Dedifferentiated amniotic fluid mesenchymal stem cell (primary cell): ENCODE measurements at regions not wholly inside any gene's neighbourhood (a gene's known extent, or its start where the extent isn't known, plus 50 kb on each side); places are given as distances from the start of the nearest gene placed in this dataset.
"Not testable (repeated sequence)": the region's sequence is repeated elsewhere in the genome, so short reads cannot be mapped to it uniquely, and the experiment has no call there.

Source experiments
- DNase-seq: peaks from one replicate; pipeline ENCODE4 v3.0.0-alpha.2; 2016; ENCODE audit errors: extremely low spot score

DNA sequence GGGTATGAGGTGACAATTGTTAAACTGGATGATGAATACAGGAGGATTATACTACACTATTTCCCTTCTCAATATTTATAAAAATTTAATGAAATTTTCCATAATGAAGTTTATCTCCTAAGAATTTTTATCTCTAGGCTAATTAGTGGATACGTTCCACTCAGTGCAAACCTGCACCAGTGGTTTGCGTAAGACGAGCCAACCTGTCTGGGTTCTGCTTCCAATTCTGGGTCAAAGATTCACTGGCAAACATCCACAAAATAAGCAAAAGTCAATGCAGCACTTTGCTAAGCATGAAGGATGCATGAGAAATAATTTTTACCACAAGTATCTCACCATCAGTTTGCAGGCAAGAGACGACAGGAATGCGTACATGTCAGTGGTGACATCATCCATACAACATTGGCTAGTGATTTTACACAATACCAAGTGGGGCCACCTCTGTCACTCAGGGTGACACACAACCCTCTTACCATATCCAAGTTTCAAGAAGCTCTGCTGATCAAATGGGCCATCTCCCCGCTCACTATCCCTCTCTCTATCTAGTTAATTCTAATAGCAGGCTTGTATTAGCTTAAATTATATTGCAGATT, 51.7 kb downstream of the FAM50B start:
- no peak for DNase-seq

DNA sequence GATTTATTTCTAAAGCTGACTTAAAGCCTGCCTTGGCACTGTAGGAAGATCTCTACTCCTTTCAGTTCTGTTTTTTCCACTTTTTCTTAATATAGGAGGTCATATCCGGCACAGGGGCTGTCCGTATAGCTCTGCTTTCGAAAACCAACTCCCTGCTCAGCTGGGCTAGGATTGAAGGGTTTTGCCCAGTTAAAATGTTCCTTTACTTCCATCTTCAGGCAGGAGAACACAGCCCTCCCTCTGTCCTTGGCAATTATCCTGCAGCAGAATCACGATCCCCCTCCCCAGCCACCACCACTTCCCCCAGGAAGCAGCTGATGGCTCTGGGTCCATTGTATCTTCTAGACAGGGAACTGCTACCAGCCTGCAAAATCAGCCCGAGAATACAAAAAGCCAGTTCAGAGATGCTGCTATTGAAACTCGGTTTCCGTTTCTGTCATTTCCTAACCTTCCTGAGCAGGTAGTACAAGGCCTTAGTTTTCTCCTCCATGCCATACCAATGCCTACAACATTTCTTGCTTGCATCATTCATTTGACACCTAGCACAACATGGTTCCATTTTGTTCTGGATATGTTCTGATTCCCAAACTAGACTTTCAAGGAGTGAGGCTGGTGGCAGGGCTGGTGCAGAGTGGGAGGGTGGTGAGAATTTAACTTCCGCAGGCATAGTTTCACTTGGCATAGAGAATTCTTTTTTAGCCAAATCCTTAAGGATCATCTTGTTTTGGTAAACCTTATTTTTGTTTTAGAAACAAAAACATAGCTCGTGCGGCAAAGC, 53.9 kb downstream of the FAM50B start:
- DNase-seq, result no peak

DNA sequence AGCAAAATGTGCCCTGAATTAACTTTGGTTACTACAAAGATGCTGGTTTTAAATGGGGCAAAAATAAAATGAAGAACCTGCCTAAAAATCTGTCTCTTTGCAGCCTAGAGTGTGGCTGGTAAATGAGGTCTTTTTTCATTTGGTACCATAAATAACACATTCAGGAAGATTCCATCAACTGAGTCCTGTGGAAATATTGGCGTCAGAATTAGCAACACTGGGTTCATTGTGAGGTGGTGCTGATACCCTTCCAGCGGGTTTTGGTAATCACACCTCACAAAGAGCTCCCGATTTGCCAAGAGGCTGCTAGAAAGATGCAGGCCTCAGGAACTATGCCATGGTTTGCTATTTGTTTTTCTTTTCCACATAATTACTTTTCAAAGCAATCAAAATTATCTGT, 55.3 kb downstream of the FAM50B start:
- no peak for DNase-seq

DNA sequence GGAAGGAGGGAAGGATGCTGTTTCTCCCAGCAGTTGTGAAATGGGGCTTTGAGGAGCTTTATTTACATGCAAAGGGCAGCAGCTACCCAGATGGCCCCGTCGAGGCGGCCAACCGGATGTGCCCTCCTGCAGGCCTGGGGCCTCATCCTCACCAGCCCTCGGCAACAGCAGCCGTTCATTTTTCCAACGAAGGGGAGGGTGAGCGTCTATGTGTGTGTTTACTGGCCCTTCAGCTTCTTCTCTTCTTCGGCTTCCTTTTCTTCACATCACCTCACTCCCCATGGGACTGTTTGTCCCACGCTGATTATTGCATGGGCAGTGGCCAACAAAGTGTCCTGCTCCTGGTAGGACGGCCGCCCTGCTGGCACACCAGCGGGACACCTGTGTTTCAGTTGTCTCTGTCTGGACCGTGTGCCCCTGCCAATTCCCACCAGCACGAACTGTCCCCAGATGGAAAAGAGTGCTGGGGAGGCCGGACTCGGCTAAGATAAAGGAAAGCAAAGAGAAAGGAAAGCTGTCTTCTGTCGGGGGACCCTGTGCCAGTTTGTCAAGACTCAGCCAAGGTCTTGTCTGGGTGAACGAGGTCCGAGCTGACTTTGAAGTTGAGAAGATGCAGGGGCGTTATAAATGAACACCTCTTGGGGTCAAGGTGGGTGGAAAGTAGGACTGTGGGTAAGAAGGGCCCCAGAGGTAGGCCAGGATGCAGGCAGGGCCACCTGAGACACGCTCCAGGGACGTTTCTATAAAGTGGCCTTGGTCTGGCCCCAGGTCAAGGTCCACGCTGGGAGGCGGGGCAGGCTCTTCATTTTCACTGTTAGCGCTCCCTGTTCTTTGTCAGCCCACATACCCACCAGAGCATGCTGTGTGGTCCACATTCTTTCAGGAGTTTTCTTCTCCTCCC, 57.0 kb downstream of the FAM50B start:
- DNase-seq, result no peak

DNA sequence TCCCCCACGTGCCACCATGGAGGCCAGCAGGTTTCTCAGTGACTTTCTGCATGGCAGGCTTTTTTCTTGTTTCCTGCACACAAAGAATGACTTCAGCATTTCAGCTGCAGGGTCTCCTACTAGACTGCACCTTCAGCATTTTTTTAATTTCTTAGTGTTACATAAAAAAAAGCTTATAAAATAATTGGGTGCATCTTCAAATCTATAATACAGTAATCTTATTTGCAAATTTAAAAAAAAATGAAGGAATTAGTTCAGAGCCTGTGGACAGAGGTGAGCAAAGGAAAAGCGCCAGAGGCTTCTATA, 57.6 kb downstream of the FAM50B start:
- DNase-seq, result no peak

DNA sequence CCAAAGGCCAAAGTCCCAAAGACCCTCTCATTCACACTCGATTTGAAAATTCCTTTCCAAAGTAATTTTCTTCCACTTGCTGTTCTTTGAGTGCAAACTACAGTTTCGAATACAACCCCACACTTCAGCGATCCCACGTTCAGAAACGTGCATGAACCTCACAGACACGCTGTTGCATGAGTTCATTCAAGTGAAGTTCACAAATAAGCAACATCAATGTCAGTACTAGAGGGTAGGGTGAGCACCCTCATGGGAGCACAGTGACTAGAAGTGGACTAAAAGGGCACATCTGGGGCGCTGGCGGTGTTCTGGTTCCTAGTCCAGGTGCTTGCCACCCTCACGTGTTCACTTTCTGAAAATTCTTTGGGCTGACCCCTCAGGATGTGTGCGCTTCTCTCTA, 59.0 kb downstream of the FAM50B start:
- no peak for DNase-seq

DNA sequence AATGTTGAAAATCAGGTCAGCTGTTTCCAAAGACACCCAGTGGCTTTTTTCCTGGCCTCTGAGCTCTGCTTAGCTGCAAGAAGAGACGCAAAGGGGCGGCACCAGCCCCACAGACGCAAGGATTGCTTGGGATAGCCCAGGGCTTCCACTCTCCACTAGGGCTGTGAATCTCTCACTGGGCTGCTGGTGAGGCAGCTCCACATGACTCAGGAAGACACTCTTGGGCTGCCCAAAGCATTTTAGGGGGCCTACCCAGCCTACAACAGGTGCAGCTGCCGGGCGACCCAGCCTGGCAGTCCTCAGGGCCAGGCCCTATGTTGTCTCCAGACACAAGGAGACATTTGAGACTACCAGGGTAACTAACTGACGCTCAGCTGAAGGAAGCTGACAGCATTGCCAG, 59.8 kb downstream of the FAM50B start:
- no peak for DNase-seq

DNA sequence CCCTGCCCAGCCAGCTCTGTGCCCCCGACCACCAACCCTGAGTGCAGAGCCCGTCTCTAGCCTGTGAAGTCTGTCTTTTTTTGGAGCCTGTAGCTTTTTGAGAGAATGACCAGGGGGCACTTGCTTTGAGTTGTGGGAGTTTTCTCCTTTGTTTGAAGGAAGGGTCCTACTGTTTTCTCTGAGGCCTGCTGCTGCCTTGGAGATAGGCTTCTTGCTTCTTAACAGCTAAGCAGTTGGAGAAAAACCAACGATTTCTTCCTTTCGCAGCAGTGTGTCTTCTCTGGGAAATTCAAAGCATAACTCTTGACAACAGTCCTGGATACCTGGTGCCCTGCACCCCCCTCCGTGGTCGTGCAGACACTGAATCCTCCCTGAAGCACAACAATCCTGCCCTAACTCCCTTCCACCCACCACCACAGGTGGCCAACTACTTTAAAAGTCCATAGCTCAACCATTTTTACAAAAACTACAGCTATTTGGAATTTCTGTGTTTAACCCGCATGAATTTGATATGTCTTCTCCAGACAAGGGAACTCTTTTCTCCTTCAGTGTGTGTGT, 61.0 kb downstream of the FAM50B start:
- DNase-seq, result no peak

DNA sequence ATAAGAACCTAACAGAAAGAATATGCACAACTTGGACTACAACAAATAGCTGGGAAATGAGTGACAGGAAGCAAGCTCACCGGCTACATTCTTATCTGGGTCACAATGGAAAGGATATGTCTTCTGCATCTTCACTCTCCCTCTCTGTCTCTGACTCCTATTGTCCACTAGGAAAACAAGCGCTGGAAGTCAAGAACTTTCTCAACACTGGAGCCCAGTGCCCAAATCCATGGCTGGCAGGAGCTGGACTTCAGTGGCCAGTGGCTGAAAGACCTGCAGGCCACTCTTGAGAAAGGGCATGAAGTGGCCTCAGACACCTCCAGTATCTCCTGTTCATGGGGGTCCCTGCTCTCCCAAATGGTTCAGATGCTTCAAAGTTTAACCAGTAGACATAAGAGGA, 62.0 kb downstream of the FAM50B start:
- DNase-seq, result no peak

DNA sequence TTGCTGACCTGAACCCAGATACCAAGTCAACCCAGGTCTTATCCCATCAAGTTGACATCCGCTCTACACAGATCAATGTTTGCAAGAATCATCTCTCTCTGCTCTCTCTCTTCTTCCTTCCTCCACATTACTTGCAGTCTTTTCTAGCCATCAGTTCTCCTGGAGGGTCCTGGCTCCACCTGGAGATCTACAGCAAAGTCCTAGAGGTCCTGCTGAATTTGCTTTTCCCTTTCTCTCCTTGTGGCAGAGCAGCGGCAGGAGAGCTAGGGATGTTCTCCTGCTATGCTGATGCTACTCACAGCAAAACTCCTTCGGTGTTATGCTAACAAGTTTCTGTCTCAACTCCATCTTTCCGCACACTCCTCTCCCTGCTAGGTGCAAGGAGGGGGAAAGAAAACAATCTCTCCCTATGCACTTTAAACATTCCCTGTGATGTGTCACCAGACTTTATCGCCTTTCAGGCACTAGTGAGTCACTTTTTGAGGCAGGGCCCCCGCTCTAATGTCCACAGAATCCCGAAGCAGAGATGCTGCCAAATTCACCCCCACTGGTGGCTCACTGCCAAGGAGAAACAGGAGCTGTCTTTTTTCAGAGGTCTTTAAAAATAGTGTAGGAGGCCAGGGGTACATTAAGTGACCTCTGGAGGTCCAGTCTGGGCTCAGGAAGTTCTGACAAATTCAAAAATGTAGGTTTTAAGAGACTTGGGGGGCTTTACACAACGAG, 62.6 kb downstream of the FAM50B start:
- DNase-seq, result peak; percentile 70

DNA sequence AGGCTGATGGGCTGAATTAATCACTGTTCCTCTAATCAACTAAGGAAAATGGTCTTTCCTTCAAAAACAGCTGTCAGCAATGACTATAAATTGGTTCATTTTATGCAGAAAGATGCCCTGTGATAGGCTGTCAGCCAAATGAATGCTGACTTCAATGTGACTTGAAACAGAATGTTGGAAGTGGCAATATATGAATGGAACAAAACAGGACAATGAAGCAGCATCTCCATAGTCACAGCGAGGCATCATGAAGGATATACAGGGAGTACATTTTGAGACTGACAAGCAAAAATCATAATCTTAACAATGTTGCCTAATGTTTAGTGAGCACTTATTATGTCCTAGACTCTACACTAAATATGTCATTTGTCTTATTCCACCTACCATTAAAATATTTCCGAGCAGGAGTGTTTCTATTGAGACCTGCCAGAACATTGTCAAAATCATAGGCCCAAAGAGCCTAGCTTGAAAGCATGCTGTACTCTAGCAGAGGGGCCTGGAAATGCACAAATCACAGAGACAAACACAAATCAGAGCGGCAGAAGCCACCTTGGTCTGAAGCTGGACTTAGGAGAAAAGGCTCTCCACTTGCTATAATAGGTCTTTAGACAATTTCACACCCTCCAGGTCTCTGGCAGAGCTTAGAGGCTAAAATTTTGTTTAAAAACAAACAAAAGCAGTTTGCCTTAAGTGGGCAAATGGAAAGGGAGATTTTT, 63.3 kb downstream of the FAM50B start:
- no peak for DNase-seq

DNA sequence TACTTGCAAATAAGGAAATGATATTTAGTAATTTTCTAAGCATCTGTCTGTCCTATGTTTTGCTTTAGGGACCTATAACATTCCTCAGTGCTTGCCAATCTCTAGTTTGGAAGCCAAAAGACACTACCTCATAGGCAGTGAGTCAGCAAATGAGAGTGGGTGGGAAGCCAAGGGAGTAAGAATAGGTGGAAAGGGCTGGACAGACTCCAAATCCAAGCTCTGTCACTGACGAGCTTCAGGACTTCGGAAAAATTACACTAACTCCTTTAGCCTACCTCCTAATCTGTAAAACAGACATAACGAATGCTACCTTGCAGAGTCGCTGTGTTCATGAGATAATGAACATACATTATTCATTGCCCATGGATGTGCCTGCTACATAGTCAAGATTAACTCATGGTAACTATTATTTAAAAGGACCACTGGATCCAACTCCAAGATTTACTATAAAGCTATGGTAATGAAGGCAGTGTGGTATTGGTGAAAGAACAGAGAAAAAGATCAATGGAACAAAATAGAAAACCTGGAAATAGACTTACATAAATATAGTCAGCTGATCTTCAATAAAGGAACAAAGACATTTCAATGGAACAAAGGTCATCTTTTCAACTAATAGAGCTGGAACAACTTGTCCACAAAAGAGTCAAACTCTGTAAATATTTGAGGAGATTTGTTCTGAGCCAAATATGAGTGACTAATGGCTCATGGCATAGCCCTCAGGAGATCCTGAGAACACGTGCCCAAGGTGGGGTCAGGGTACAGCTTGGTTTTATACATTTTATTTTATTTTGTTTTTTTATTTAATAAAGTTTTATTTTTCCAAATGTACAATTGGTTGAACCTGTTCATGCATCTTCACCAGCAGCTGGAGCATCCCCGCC, 64.1 kb downstream of the FAM50B start:
- peak; percentile 97 for DNase-seq

DNA sequence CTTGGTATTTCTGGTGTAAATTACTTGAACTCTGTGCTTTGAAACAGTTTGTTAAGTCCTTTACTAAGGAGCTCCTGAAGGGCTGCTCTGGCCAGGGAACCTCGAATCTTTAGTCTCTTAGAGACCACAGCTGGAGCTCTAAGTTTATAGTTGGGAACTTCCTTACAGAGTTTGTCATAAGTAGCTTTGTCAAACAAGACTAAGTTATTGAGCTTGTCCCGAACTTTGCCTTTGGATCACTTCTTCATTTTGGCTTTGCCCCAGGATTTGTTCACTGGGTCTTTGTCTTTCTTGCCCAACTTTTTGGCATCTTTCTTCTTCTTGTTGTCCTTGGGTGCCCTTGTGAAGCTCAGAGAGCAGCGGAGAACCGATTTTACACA, 64.8 kb downstream of the FAM50B start:
- DNase-seq, result no peak

DNA sequence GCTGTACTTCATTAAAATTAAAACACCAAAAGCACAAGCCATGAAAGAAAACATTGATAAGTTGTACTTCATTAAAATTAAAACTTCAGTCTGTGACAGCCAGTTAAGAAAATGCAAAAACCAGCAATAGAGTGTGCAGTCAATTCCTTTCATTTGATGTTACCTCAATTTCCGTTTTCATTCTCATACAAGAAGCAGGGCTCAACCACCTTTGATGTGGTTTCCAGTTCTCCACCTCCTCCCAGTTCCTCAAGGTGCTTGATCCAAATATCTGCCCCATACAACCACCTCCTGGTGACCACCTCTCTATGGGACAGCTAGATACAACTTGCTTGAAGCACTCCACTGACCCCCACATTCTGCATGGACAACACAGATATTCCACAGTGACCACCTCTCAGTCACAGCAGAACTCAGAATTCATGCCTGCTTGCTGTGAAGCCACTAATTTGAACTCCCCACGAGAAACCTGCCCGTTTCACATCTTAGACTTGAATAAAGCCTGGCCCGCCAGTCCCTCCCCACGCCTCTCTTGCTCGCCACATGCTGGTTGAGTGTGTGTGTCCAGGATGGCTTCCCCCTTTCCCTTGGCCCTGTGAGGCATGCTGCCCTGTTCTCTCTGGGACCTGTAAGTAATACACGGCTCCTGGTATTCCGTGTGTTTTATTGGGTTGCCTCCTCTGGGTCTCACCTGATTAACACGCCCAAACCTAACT, 66.1 kb downstream of the FAM50B start:
- DNase-seq, result no peak

DNA sequence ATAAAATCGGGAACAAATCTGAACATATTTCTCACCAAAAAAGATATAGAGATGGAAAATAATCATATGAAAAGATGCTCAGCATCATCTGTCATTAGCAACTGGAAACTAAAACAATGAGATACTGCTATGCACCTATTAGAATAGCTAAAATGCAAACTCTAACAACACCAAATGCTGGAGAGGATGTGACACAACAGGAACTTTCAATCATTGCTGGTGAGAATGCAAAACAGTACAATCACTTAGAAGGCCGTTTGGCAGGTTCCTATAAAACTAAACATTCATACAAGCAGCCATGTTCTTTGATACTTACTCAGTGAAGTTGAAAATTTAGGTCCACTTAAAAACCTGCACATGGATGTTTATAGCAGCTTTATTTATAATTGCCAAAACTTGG, 67.0 kb downstream of the FAM50B start:
- no peak for DNase-seq

DNA sequence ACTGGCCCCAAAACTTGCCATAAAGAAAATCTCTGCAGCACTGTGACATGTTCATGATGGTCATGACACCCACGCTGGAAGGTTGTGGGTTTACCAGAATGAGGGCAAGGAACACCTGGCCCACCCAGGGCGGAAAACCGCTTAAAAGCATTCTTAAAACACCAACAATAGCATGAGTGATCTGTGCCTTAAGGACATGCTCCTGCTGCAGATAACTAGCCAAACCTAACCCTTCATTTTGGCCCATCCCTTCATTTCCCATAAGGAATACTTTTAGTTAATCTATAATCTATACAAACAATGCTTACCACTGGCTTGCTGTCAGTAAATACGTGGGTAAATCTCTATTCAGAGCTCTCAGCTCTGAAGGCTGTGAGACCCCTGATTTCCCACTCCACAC, 67.6 kb downstream of the FAM50B start:
- DNase-seq, result not testable (repeated sequence)

DNA sequence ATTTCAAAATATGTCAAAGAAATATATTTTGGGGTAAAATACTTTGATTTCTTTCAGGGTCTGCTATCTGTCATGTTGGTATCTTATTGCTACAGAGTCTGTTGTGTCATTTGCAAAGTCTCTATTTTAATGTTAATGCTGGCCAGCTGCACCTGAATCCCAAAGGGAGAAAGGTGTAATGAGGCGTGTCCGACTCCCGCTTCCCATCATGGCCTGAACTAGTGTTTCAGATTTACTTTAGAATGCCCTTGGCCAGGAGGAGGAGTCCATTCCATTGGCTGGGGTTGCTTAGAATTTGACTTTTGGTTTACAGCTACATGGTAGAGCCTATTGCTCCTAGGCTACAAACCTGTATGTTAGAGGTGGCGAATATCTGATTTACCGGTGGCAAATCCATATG, 69.3 kb downstream of the FAM50B start:
- no peak for DNase-seq

DNA sequence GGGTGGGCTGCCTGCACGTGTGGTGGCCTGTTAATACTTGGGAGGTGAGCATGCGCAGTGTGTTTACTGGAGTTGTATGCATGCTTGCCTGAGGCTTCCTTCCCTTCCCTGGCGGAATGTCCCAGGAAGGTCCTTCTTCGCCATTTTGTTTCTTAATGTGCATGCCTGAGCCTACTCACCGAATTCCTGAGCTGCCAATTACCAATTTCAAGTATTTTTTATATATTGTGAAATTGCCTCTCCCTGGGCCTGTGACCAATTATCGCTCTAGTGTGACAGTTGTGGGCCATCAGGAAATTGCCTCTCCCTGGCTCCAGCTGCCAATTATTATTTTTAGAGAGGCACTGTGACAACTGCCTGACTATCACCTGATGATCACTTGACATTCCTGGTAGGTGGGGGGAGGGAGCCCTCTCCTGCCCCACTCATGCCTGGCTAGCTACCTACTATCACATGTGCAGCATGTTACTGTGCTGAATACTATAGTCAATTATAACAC, 70.0 kb downstream of the FAM50B start:
- peak; percentile 68 for DNase-seq

DNA sequence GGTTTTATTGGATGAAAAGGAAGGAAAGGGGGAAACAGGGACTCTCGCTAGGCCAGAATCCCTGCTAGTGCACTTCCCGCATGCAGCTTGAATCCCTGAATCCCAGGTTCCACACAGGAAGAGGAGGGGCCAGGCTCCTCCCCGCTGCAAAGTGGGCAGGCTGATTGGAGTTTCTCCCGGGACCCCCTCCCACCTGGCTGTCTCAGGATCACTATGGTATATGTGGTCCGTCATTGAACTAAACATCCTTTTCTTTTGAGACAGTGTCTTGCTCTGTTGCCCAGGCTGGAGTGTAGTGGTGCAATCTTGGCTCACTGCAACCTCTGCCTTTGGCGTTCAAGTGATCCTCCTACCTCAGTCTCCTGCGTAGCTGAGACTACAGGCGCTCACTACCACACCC, 70.7 kb downstream of the FAM50B start:
- no peak for DNase-seq
